Spleen (tissue), 11 donors: ENCODE measurements at regions not wholly inside any gene's neighbourhood (a gene's known extent, or its start where the extent isn't known, plus 50 kb on each side); places are given as distances from the start of the nearest gene placed in this dataset.

Experiments
- DNase-seq: peaks from one replicate; pipeline ENCODE4 v3.0.0-alpha.2; 2020
- H3K27ac ChIP-seq, 8 donors: fragments of 200-600 bp; sonication (generic) in 7 of 8; 1 replicate in 4 of 8; 2 replicates in 4 of 8; pipeline versions ENCODE4 v1.5.0 to v1.8.0; 2016 to 2021; ENCODE audit warnings: inconsistent platforms in 4 of 8, mild to moderate bottlenecking in 4 of 8, moderate library complexity in 1 of 8
- H3K27me3 ChIP-seq, 7 donors: fragments of 200-600 bp; sonication (generic) in 6 of 7; replicated peaks in 1 of 7; 1 replicate in 4 of 7; 2 replicates in 3 of 7; pipeline versions ENCODE4 v1.5.0 to v1.8.0; 2016 to 2021; ENCODE audit warnings: inconsistent platforms in 3 of 7, mild to moderate bottlenecking in 1 of 7
- H3K36me3 ChIP-seq, 6 donors: fragments of 200-600 bp; sonication (generic) in 5 of 6; 1 replicate in 4 of 6; 2 replicates in 2 of 6; pipeline versions ENCODE4 v1.5.0 to v1.8.0; 2016 to 2021; ENCODE audit warnings: inconsistent platforms in 2 of 6
- H3K4me1 ChIP-seq, 6 donors: fragments of 200-600 bp; sonication (generic) in 5 of 6; 1 replicate in 3 of 6; 2 replicates in 3 of 6; pipeline versions ENCODE4 v1.5.0 to v1.8.0; 2016 to 2021; ENCODE audit warnings: inconsistent platforms in 3 of 6
- H3K4me3 ChIP-seq, 8 donors: fragments of 200-600 bp; sonication (generic) in 7 of 8; 1 replicate in 4 of 8; 2 replicates in 4 of 8; pipeline versions ENCODE4 v1.5.0 to v1.8.0; 2016 to 2021; ENCODE audit warnings: inconsistent platforms in 4 of 8, mild to moderate bottlenecking in 4 of 8, moderate library complexity in 2 of 8
- H3K9me3 ChIP-seq, 8 donors: fragments of 200-600 bp; sonication (generic) in 7 of 8; 1 replicate in 4 of 8; 2 replicates in 4 of 8; pipeline versions ENCODE4 v1.5.0 to v1.8.0; 2016 to 2021; ENCODE audit warnings: inconsistent platforms in 4 of 8
- CTCF ChIP-seq, 11 experiments: fragments of 200-600 bp in 7 of 11; fragments of 450-650 bp in 4 of 11; sonication (generic) in 4 of 11; IDR thresholded peaks in 8 of 11; conservative IDR thresholded peaks in 3 of 11; 1 replicate in 7 of 11; 2 replicates in 4 of 11; pipeline versions ENCODE4 v1.4.0 to v1.8.0; 2016 to 2021; ENCODE audit warnings: antibody characterized with exemption in 11 of 11, inconsistent platforms in 4 of 11, mild to moderate bottlenecking in 1 of 11
- POLR2A ChIP-seq, 3 donors: fragments of 450-650 bp; IDR thresholded peaks; one replicate each; pipeline ENCODE4 v1.5.1; 2017; ENCODE audit warnings: antibody characterized with exemption in 3 of 3, mild to moderate bottlenecking in 1 of 3
- POLR2AphosphoS5 ChIP-seq, 3 donors: sonication (generic); formaldehyde crosslinking; IDR thresholded peaks; one replicate each; pipeline ENCODE4 v1.5.1; 2017; ENCODE audit warnings: antibody characterized with exemption in 3 of 3
- WGBS, 5 donors: extraction: QIAGEN DNeasy Blood & Tissue Kit in 3 of 5; methylation state at CpG; one replicate each; pipeline versions ENCODE4 v1.1.5 to v1.1.7; 2013 to 2018; 5-methylcytosine and 5-hydroxymethylcytosine counted together
- intact Hi-C: fragments of 100-400 bp; cut with DNase I; formaldehyde crosslinking; loops from one replicate; pipeline ENCODE4 v1.15.0; 2023; ENCODE audit warnings: low total_unique reads
- donor health status: healthy with polysubstance abuse.
- donor health status: DM: no; HTN: no; CAD: no; lungs with moderate emphysema.
- donor health status: DM: no; HTN: no; CAD: no.
- donor health status: Bipolar disorder and iron deficiency.
- donor health status: healthy.
- donor health status: DM: no; HTN: no; CAD: no.
- donor health status: DM: yes; HTN: yes; CAD: no.

- WGBS, 5 donors: 78 to 92% (median 82%) methylated on average over 4 of the region's 4 CpGs
- H3K27me3 ChIP-seq: peaks cover 0 to 10% (median 0%) of the 10 kb centered on the region in 7 donors
- H3K36me3 ChIP-seq: no peaks in the 10 kb centered on the region
- no peak overlapping the region for H3K27ac ChIP-seq
- no peak overlapping the region for H3K4me3 ChIP-seq
- peaks cover 0 to 9% (median 3%) of the 10 kb centered on the region in 8 donors for H3K9me3 ChIP-seq
- no peaks in the 10 kb centered on the region for H3K4me1 ChIP-seq
- no peak for DNase-seq
- TF ChIP-seq POLR2A (IDR thresholded peaks at IDR 0.05) (no peak), POLR2AphosphoS5 (IDR thresholded peaks at IDR 0.05) (no peak)
- intact Hi-C loops: loop anchor here (5.0 kb wide), 1 partner anchor 531 kb away; no protein-coding TSS in a partner anchor
Observed at GRCh38 chr17:73958453-73958852, 245.0 kb upstream of the RPL38 start.

DNA sequence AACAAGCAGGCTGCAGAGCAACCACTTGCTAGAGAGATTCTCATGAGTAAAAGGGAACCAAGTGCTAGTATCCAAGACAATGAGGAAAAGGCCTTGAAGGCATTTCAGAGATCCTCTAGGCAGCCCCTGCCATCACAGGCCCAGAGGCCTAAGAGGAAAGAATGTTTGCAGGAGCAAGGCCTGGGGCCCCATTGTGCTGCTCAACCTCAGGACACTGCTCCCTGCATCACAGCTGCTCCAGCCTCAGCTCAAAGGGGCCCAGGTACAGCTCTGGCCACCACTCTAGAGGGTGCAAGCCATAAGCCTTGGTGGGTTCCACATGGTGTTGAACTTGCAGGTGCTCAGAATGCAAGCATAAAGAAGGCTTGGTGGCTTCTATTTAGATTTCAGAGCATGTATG is 243.0 kb upstream of the RPL38 start:
- peaks cover 0 to 23% (median 16%) of the 10 kb centered on the region in 8 donors for H3K9me3 ChIP-seq
- peaks cover 0 to 8% (median 0%) of the 10 kb centered on the region in 7 donors for H3K27me3 ChIP-seq
- intact Hi-C loops: no loop called here
- H3K4me1 ChIP-seq: no peaks in the 10 kb centered on the region
- DNase-seq: no peak
- H3K36me3 ChIP-seq: no peaks in the 10 kb centered on the region
- no peak overlapping the region for H3K4me3 ChIP-seq
- H3K27ac ChIP-seq: no peak overlapping the region
- no peak for TF ChIP-seq POLR2A (IDR thresholded peaks at IDR 0.05)
- no peak for TF ChIP-seq CTCF (IDR thresholded peaks at IDR 0.05 in 8 of 11, conservative IDR thresholded peaks at IDR 0.05 in 3 of 11)
- TF ChIP-seq POLR2AphosphoS5 (IDR thresholded peaks at IDR 0.05): no peak

DNA sequence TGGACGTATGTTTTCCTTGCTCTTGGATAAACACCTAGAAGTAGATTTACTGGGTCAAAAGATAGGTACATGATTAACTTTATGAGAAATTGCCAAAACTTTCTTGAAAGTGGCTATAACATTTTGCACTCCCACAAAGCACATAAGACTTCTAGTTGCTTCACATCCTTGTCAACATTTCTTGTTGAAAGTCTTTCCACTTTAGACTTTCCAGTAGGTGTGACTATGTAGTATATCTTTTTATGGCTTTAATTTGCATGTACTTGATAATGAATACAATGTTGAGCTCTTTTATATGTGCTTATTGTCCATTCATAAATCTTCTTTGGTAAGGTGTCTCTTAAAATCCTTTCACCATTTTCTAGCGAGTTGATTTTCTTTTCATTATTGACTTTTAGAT is 241.2 kb upstream of the RPL38 start:
- DNase-seq: no peak
- H3K4me1 ChIP-seq: no peaks in the 10 kb centered on the region
- no peak overlapping the region for H3K4me3 ChIP-seq
- H3K27me3 ChIP-seq: peaks cover 0 to 4% (median 0%) of the 10 kb centered on the region in 7 donors
- 49 to 89% (median 68%) methylated on average over 2 of the region's 2 CpGs for WGBS, 5 donors
- no peaks in the 10 kb centered on the region for H3K36me3 ChIP-seq
- intact Hi-C loops: no loop called here
- no peak overlapping the region for H3K27ac ChIP-seq
- H3K9me3 ChIP-seq: peaks cover 0 to 32% (median 24%) of the 10 kb centered on the region in 8 donors
- TF ChIP-seq POLR2A (IDR thresholded peaks at IDR 0.05): no peak

- H3K4me1 ChIP-seq: peaks cover 0 to 13% (median 0%) of the 10 kb centered on the region in 6 donors
- no peak for DNase-seq
- TF ChIP-seq POLR2A (IDR thresholded peaks at IDR 0.05) (no peak), POLR2AphosphoS5 (IDR thresholded peaks at IDR 0.05) (no peak), CTCF (IDR thresholded peaks at IDR 0.05 in 8 of 11, conservative IDR thresholded peaks at IDR 0.05 in 3 of 11) (no peak)
- peaks cover 0 to 36% (median 0%) of the 10 kb centered on the region in 7 donors for H3K27me3 ChIP-seq
- H3K4me3 ChIP-seq: no peak overlapping the region
- intact Hi-C loops: no loop called here
- peaks cover 0 to 26% (median 18%) of the 10 kb centered on the region in 8 donors for H3K9me3 ChIP-seq
- no peaks in the 10 kb centered on the region for H3K36me3 ChIP-seq
- 69 to 74% (median 72%) methylated on average over 3 of the region's 3 CpGs for WGBS, 5 donors
- H3K27ac ChIP-seq: no peak overlapping the region
Observed at GRCh38 chr17:73968680-73969079, 234.8 kb upstream of the RPL38 start.

DNA sequence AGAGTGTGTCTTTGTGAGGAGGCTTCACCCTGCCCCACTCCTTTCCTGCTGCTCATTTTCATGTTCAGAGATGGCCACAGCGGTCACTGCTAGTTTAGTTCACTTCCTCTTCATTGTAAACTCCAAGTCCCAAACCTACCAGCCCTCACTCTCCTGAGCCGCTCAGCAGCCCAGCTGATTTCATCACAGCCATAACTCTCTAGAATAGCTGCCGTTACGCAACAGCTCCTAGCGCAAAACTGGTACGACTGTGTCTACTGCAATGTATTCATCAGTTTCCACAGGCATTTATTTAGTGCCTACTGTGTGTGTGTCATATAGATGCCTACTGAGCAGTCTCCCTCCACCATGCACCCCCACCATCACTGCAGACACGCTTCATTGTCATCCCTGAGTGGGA is 233.5 kb upstream of the RPL38 start:
- H3K27me3 ChIP-seq: peaks cover 0 to 36% (median 0%) of the 10 kb centered on the region in 7 donors
- peaks cover 0 to 13% (median 0%) of the 10 kb centered on the region in 6 donors for H3K4me1 ChIP-seq
- no peaks in the 10 kb centered on the region for H3K36me3 ChIP-seq
- H3K27ac ChIP-seq: peak overlapping the region in 5 of 8 donors; percentile 38 to 70 (median 42)
- no peak for DNase-seq
- H3K9me3 ChIP-seq: peaks cover 0 to 14% (median 9%) of the 10 kb centered on the region in 8 donors
- 31 to 52% (median 42%) methylated on average over 7 of the region's 7 CpGs for WGBS, 5 donors
- no peak overlapping the region for H3K4me3 ChIP-seq
- intact Hi-C loops: no loop called here
- no peak for TF ChIP-seq POLR2A (IDR thresholded peaks at IDR 0.05)
- no peak for TF ChIP-seq POLR2AphosphoS5 (IDR thresholded peaks at IDR 0.05)
- TF ChIP-seq CTCF (IDR thresholded peaks at IDR 0.05 in 8 of 11, conservative IDR thresholded peaks at IDR 0.05 in 3 of 11): no peak
